ENCODE measurements at regions not wholly inside any gene's neighbourhood (a gene's known extent, or its start where the extent isn't known, plus 50 kb on each side); places are given as distances from the start of the nearest gene placed in this dataset.

DNA sequence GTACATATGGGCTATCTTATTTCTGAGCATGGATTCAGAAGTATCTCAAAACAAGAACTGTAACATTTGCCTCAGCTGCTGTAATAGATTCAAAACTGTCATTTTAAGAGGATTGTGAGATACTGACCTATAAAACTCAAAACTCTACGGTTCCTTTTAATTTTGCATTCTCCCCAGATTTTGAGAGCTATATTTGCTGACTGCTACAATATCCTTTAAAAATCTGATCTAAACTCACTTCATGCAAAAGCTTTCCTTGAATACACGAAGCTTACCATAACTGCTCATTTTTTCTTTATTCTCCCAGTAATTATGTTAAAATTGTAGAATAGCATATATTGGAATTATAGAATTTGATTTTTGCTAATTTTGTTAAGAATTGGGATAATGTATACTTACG lies 158.7 kb upstream of the ROBO1 start:
- FAIRE-seq = no peak

DNA sequence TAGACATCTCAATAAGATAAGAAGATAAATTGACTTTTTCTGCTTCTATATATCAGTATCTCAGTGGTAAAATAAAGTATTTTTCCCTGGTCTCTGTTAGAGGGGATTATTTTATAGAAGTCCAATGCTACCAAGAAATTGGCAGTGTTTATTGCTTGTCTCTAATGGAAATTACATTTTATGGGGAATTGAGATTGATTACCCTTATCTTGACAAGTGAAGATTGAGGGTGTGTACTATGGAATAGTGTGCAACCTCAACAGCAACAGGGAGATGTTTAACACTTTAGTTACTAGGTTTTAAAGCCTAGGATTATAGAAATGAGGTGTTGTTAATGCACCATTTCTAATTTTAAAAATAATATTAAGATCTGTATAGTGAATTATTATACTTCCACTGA lies 154.8 kb upstream of the ROBO1 start:
- no peak for FAIRE-seq

DNA sequence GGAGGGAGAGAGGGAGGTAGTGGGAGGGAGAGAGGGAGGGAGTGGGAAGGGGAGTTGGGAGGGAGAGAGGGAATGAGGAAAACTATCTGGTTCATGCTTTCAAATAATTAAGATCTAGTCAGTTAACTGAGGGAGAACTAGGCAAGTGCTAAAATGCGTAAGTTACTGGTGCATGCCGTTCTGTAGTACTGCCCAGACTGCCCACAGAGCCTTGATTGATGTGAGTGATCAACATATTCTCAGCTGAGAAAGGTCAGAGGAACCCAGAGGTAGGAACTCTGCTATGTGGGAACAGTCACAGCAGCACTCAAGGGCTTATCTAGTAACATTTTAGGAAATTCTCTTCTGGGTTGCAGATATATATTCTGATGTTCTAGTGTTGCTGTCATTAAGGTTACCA lies 149.8 kb upstream of the ROBO1 start:
- FAIRE-seq = no peak

DNA sequence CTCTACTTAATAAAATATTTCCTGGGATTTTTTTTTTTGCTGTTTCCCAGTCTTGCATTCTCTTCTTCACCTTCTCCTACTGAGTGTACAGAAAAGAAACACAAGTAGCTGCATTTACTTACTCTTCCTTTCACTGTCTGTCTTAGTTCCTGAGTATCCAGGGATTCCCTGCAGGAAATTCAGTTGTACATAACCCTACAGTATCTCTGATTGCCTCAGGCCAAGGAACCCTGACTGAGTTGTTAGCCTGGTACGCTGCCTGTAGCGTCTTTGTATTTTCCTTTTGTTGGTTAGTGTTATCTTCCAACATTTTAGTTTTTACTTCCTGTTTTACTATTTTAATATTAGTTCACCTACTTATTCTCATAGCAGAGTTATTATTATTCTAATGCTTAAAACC lies 142.5 kb upstream of the ROBO1 start:
- no peak for FAIRE-seq

DNA sequence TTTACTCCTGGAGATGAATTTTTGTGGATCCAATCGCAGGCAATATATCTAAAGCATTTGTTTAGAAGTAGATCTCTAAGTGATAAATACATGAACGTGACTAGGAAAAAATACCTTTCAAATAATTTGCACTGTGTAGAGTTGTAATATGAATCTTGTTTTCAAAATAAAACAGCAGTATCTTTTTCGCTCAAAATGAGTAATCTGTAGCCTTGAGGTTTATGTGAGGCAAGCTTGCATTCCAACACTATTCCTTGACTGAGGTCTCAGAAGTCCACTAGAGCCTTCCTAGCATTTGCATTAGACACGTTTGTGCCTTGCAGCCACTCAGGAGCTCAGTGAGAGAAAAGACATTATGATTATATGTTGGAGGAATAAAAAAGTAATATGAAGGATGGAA lies 138.3 kb upstream of the ROBO1 start:
- no peak for FAIRE-seq

DNA sequence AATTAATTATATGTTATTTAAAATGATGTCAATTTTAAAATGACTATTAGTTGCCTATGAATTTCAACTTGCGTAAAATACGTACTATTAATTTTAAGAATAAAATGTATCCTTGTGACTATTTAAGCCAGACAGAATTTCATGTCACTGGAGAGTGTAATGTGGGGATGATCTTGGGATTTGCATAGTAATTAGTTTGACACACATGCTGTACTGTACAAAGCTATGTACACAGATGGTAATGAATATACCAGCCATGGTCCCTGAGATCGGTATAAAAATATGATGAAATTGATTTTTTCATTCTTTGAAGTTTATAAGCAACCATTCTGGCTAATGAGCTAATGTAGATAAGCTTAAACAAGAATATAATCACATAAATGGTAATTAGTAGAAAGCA lies 134.4 kb upstream of the ROBO1 start:
- FAIRE-seq = no peak

DNA sequence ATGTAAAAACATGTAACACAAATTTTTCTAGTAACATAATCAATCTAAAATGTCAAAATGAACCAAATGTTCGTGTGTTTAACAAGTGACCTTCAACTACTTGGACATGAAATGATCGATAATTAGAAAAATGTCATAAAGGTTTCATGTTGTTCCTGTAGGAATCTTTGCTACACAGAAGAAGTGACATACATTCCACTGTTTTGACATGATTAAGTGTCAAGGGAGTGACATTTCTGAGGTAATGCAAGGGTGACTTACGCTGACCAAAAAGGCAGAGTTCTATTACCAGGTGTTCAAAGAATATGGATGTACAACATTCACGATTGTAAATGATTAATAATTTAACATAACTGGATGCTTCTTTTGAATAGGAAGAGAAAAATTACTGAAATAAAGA lies 131.1 kb upstream of the ROBO1 start:
- no peak for FAIRE-seq

DNA sequence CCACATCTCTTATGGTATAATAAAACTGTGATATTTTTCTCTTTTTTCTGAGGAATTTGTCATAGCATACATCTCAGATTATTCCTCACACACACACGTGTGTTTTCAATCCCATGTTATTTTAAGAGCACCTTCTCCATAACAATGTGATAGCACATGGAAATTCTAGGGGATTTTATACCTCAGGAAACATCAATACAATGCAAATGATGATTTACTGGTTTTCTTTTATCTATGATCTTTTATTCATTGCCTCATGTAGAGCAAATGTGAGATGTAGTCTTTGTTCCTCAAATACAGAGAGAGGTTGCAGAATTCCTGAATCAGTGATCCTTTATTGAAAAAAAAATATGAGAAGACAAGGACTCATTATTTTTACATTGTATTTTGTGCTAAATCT lies 128.3 kb upstream of the ROBO1 start:
- FAIRE-seq = no peak

DNA sequence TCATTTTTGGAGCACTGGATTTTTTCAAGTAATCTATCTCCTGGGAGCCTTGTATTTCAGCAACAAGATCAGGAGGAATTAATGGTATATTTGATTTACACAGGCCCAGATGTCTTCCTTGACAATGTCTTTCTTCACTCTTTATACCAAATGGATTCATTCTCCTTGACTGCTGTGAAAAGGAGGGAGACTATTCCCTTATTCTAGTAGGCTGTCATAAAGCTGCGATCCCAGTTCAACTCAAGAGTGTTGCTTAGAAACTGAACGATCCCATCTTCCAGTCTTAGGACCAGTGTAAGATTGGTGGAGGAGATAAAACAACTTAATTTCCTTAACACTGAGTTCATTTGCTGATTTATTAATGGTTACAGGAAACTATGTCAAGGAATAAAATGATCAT lies 119.4 kb upstream of the ROBO1 start:
- no peak for FAIRE-seq

DNA sequence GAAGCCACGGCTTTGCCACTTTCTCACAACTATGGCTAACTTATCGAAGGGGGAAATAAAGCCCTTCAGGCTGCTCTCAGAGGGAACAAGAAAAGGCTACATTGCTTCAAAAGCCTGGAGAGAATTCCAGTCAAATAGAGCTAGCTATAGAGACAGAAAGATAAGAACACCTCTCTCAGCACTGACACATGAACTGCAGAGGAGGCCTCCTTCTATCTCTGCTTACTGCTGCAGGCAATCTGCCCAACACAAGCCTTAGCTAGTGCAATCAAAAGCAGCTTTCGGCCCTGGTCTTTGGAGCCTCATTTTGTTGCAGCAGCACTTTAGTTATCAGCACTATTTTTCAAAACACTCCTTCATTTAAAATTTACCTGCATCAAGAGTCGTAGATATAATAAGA lies 118.4 kb upstream of the ROBO1 start:
- no peak for FAIRE-seq

DNA sequence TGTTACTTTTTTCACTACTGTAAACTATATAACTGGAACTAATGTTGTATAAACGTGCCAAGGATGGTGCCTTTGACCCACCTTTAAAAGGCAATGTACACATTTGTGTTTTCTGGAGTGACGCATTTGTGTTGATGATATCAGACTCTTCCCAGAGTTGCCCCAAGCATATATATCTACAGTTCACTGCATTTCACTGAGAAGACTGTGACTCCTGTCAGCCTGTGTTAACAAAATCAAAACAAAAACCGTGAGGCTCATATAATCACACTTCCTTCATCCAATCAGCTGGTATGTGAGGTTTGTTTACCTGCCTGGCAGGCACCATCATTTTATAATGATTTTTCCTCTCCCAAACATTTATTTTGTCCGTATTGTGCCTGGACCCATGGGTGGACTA lies 117.6 kb upstream of the ROBO1 start:
- no peak for FAIRE-seq

DNA sequence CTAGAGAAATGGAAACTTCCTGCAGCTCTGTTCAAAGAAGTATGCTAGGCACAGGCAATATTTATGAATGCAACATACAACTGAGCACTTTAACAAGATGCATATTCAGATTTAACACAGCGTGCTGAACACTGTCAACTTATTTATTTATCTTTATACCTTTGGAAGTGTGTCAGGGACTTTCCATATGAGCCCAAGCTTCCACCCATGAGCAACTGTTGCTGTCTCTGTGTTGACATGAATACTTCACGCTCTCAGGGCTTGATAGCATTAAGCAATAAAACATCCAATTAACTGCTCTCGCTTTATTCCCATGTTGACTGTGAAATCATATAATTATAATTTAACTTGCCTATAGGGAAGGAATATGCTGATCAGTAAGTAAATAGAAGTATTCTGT lies 116.6 kb upstream of the ROBO1 start:
- FAIRE-seq = no peak

DNA sequence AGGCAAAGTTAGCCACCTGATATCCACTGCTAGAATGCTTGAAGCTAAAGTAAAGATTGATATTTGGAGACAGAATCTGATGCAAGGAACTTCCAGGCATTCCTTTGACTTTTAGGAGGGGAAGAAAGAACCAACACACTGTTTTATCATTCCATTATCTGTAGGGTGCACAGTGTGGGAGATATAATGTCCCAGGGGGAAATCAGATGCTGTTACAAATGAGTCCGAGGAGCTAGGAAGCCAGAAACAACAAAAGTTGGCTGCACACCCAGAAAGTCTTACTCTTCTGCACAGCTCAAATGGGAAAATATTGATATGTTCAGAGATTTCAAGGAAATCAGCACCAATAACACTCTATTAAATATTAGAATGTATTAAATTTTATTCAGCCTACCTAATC lies 113.6 kb upstream of the ROBO1 start:
- no peak for FAIRE-seq

DNA sequence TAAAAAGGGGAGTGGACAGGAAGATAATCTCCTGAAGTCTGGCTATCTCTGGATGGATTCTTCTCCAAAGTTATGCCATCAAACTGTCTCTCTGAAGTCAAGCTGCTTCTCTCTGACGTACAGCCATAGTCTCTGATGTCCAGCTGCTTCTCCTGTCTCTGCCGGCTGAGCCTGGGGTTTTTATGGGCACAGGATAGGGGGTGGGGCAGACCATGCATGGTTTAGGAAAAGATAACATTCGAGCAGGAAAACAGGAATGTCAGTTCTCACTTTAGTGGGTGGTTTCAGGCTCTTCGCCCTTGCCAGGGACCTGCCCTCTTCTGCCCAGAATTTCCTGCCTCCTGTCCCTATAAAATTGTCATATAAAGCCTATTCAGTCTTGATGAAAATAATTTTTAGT lies 110.9 kb upstream of the ROBO1 start:
- no peak for FAIRE-seq

DNA sequence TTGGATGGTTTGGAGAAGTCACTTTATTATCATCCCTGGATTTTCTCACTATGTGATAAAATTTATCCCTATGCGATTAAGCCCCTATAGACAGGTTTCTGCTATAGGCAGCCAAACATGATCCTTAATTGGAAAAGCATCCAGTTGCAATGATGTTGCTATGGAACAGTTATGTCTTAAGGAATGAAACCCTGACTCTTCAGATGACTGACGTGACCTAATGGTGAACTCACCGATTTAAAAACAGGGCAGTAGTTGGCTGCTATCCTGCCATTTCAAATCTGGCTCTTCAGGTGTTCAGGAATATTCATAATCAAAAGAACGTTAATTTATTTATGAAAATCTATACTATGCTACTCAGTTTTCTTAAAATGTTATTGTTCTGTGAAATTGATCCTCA lies 106.8 kb upstream of the ROBO1 start:
- no peak for FAIRE-seq

DNA sequence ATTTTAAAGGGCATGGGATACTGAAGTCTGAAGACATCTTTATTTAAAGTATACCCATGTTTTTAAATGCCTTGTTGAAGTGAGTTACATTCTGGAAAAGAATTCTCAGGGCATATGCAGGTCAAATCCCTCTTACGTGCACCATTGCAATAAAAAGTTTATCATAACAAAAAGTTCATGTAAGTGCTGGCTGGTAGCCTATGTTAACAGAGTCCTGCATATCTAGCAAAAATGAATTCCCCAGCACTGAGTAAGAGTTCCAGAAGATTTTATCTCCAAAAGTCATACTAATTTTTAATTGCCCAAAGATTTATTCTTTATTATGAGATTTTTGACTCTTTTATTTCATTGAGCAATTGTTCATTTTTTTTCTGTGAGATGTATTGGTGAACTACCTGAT lies 104.7 kb upstream of the ROBO1 start:
- FAIRE-seq = no peak

DNA sequence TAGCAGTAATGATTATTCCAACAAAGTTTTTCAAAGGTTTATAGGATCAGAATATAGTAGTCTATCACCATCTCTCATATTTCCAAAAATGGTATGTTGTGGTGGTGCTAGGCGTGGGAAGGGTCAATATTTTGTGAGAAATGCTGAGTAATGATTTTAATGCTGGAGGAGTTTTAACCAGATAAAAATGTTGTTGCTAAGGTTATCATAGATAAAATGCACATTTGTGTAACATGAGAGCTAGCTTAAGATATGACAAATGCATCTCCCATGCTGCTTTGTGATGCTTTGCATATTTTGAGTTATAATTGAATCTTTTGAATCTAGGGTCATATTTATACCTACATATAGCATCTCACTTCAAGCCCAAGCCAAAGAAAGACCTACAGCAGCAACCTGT lies 103.9 kb upstream of the ROBO1 start:
- no peak for FAIRE-seq

DNA sequence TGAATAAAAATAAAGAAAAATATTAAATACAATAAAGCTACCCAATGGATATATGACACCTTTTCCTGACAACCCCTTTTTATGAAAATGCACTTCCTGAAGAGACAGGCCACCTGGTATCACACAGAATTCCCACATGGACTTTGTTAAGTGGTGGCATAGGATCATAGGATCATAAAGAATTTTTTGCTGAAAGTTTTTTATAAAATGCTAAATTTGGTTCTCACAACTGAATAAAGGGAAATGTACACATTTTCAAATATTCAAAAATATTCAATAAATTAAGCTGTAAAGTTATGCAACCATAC lies 102.5 kb upstream of the ROBO1 start:
- no peak for FAIRE-seq

DNA sequence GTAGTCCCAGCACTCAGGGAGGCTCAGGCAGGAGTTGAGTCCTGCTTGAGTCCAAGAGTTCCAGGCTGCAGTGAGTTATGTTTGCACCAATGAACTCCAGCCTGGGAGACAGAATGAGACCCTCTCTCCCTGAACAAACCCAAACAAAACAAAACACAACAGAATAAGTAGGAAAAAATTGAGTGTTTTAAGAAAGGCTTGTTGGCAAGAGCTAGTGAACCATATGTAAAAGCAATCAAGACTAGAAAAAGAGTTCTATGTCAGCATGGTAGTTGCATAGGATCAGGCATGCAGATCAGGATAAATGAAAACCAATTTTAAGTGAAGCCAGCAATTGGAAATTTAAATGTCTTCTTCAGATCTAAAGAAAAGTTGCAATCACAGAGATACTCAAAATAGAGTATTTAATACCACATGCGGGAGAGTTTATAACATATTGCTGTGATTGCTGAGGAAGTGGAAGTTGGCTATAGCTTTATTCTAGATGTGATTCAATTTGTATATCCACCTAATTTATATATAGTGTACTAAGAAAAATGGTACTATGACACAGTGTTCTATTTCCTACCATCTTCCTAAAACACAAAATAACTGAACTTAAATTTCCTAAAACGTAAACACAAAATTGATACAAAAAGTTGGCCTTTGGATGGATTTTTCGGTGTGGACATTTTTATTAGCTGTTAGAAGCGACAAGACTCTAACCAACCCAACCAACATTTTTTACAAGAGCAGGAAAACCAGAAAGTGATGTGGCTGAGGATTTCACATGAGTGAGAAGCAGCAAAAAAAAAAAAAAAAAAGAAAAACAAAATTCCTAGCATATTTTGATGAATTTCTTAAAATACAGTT lies 101.9 kb upstream of the ROBO1 start:
- no peak for FAIRE-seq

DNA sequence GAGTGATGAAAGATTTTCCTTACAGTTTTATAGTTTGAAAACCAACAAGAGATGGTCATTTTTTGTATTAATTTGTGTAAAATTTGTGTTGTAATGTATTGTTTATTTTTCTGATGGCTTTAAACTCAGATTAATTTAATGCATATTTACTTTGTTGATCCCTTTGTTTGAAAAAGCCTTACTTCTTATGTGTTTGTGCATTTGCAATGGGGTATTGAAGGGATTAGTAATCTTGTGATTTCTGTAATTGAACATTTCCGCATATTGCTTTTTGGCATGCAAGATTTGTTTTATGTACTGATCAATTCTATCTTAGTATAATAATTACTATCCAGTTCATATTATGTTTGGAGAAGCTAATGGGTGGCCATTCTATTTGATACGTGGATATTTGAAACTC lies 98.4 kb upstream of the ROBO1 start:
- FAIRE-seq = no peak

DNA sequence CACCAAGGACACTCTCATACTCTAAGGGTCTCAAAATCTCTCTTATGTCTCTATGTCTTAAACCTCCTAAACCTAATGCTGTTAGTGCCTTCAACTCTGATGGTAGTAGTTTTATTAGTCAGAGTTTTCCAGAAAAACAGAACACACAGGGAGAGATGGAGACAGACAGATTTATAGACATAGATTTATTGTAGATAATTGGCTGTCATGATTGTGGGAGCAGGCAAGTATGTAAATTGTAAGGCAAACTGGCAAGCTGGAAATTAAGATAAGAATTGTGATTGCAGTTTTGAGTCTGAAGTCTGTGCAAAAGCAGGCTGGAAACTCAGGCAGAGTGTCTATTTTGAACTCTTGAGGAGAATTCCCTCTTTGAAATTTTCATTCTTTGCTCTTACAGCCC lies 96.3 kb upstream of the ROBO1 start:
- no peak for FAIRE-seq

DNA sequence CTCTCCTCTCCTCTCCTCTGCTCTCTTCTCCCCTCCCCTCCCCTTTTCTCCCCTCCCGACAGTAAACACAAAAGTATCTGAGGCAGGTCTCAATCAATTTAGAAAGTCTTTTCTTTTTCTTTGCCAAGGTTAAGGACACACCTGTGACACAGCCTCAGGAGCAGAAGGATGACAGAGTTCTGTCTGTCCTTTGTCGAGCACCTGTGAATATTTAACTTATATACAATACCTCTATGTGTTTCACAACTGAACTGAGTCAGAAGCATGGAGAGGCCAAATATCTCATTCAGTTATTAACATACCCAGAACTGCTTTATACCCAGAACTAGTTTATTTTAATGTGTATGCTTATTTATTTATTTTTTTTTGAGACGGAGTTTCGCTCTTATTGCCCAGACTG lies 81.1 kb upstream of the ROBO1 start:
- no peak for FAIRE-seq

DNA sequence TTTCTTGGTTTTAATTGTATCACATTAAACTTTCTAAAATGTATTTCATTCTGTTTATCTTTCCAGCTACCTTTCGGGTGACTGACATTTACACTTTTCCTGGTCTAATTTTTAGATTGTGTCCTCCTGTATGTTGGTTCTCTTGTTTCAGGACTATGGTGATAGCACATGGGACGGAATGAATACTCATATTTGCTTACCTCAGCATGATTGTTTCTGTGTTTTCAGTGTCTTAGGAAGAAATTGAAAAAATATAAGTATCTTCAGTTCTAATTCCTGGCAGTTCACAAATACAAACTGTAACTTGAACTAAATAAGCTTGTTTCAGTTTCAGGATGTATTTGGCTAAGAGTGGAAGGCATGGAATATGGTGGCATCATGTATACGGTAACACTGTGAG lies 80.1 kb upstream of the ROBO1 start:
- FAIRE-seq = no peak

DNA sequence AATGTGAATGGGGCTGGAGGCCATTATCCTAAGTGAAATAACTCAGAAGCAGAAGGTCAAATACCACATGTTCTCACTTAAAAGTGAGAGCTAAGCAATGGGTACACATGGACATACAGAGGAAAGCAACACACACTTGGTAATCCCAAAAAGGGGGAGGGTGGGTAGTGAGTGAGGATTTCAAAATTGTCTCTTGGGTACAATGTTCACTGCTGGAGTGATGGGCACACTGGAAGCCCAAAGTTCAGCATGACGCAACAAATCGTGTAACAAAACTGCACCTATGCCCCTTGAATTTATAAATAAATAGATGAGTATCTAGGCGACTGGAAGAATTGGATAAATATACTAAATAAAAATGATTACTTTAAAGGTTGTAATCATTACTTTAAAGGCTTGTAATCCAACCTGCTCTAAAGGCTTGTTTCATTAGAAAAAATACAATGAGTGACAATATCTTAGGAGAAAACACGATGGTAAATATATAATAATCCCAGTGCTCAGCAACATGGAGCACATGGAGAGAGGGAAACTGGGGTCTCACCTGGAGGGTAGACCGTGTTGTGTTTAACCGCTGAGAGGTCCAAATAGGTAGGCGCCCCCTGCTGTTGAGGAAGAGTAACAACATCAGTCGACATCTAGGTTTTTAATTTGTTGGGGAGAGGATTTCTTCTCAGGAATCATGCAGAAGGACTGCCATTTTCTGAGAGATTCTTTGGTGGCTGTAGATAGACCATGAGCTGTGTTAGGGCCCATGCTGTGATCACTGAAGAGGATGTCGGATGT lies 78.5 kb upstream of the ROBO1 start:
- FAIRE-seq = no peak

DNA sequence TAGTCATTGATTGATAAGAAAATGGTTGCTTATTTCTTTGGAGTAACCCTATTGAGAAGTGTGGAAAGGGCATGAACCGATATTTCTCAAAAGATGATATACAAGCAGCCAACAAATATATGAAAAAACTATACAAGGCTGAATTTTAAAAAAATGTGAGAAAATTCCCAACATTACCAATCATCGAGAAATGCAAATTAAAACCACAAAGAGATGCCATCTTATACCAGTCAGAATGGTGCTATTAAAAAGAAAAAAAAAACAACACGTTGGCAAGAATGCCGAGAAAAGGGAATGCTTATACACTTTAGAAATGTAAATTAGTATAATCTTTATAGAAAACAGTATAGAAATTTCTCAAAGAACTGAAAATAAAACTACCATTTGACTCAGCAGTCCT lies 77.7 kb upstream of the ROBO1 start:
- FAIRE-seq = no peak
